DND-41 (cell line): ENCODE measurements at regions not wholly inside any gene's neighbourhood (a gene's known extent, or its start where the extent isn't known, plus 50 kb on each side); places are given as distances from the start of the nearest gene placed in this dataset.

Source experiments
- ATAC-seq: fragments of 200-7000 bp; cut with Tn5 transposase; 3 replicates; pipeline ENCODE4 v1.9.1; 2021; ENCODE audit warnings: low read depth; ENCODE audit not compliant: insufficient read depth
- DNase-seq: peaks from one replicate; pipeline ENCODE4 v3.0.0-alpha.2; 2020
- H2AFZ ChIP-seq: 2 replicates; pipeline ENCODE4 v1.6.0; 2012; ENCODE audit warnings: low read depth, low read length
- H3K27ac ChIP-seq: 2 replicates; pipeline ENCODE4 v1.5.1; 2012; ENCODE audit warnings: low read length, inconsistent platforms
- H3K27me3 ChIP-seq: fragments of 200-600 bp; sonication (generic); 2 replicates; pipeline ENCODE4 v1.6.0; 2012; ENCODE audit warnings: low read length, mild to moderate bottlenecking, inconsistent platforms; ENCODE audit not compliant: insufficient read depth, poor library complexity
- H3K36me3 ChIP-seq: 2 replicates; pipeline ENCODE4 v1.5.1; 2012; ENCODE audit warnings: low read length, inconsistent platforms; ENCODE audit not compliant: insufficient read depth
- H3K4me1 ChIP-seq: 2 replicates; pipeline ENCODE4 v1.5.1; 2012; ENCODE audit warnings: mild to moderate bottlenecking, low read length; ENCODE audit not compliant: insufficient read depth
- H3K4me2 ChIP-seq: 2 replicates; pipeline ENCODE4 v1.6.0; 2012; ENCODE audit warnings: mild to moderate bottlenecking, moderate library complexity, low read length, inconsistent platforms; ENCODE audit not compliant: insufficient read depth
- H3K4me3 ChIP-seq, 2 experiments: fragments of 200-600 bp in 1 of 2; shearing (Covaris generic) in 1 of 2; 2 replicates each; pipeline ENCODE4 v1.5.1; 2012 to 2016; ENCODE audit warnings: inconsistent platforms in 2 of 2, low read length in 2 of 2, mild to moderate bottlenecking in 2 of 2, low read depth in 1 of 2, moderate library complexity in 1 of 2
- H3K79me2 ChIP-seq: 2 replicates; pipeline ENCODE4 v1.6.0; 2012; ENCODE audit warnings: low read length, inconsistent platforms; ENCODE audit not compliant: insufficient read depth
- H3K9ac ChIP-seq: 2 replicates; pipeline ENCODE4 v1.6.0; 2012; ENCODE audit warnings: low read depth, mild to moderate bottlenecking, inconsistent platforms, low read length, moderate library complexity
- H3K9me3 ChIP-seq: 2 replicates; pipeline ENCODE4 v1.5.1; 2012; ENCODE audit warnings: low read length, moderate library complexity, mild to moderate bottlenecking, inconsistent platforms; ENCODE audit not compliant: insufficient read depth, severe bottlenecking
- H4K20me1 ChIP-seq: 2 replicates; pipeline ENCODE4 v1.6.0; 2012; ENCODE audit warnings: low read length; ENCODE audit not compliant: insufficient read depth
- CTCF ChIP-seq: IDR thresholded peaks from 2 replicates; pipeline ENCODE4 v1.5.1; 2012; ENCODE audit warnings: borderline replicate concordance, low read length, moderate library complexity, mild to moderate bottlenecking; ENCODE audit not compliant: poor library complexity, severe bottlenecking; ENCODE audit errors: extremely low read depth
- EZH2 ChIP-seq: IDR thresholded peaks from 3 replicates; pipeline ENCODE4 v1.6.1; 2012; ENCODE audit warnings: borderline replicate concordance, low read depth, mild to moderate bottlenecking, moderate library complexity, low read length, inconsistent platforms; ENCODE audit not compliant: severe bottlenecking

GRCh38 chr9:18275313-18275990, 198.5 kb upstream of the ADAMTSL1 start:
- no peak for ATAC-seq
- no peak overlapping the region for H3K27ac ChIP-seq

GRCh38 chr9:18281291-18281690, 192.7 kb upstream of the ADAMTSL1 start:
- Histone ChIP-seq H3K4me1 (no peaks in the 10 kb centered on the region), H4K20me1 (no peaks in the 10 kb centered on the region), H2AFZ (no peak overlapping the region), H3K9ac (no peak overlapping the region), H3K4me2 (no peak overlapping the region), H3K9me3 (no peaks in the 10 kb centered on the region), H3K27me3 (no peaks in the 10 kb centered on the region), H3K27ac (no peak overlapping the region), H3K79me2 (no peaks in the 10 kb centered on the region), H3K4me3 (no peak overlapping the region), H3K36me3 (no peaks in the 10 kb centered on the region)
- TF ChIP-seq CTCF (no peak), EZH2 (no peak)
- ATAC-seq (no peak), DNase-seq (no peak)

More at GRCh38 chr9:18275313-18275990, 198.5 kb upstream of the ADAMTSL1 start:
- no peaks in the 10 kb centered on the region for H4K20me1 ChIP-seq
- no peaks in the 10 kb centered on the region for H3K9me3 ChIP-seq
- no peak overlapping the region for H2AFZ ChIP-seq
- H3K4me3 ChIP-seq, result no peak overlapping the region
- no peak overlapping the region for H3K9ac ChIP-seq
- no peak for TF ChIP-seq CTCF
- no peak for TF ChIP-seq EZH2
- H3K27me3 ChIP-seq, result no peaks in the 10 kb centered on the region
- no peak overlapping the region for H3K4me2 ChIP-seq
- no peaks in the 10 kb centered on the region for H3K4me1 ChIP-seq
- no peaks in the 10 kb centered on the region for H3K36me3 ChIP-seq
- H3K79me2 ChIP-seq, result no peaks in the 10 kb centered on the region
- no peak for DNase-seq

GRCh38 chr9:18294229-18294628, 179.7 kb upstream of the ADAMTSL1 start:
- H2AFZ ChIP-seq, result no peak overlapping the region
- TF ChIP-seq CTCF (no peak), EZH2 (no peak)
- no peak for ATAC-seq

GRCh38 chr9:18296702-18297055, 177.3 kb upstream of the ADAMTSL1 start:
- no peak overlapping the region for H3K4me2 ChIP-seq
- TF ChIP-seq EZH2, result no peak
- TF ChIP-seq CTCF, result no peak

More at GRCh38 chr9:18294229-18294628, 179.7 kb upstream of the ADAMTSL1 start:
- Histone ChIP-seq H3K79me2 (no peaks in the 10 kb centered on the region), H3K36me3 (no peaks in the 10 kb centered on the region), H3K27ac (no peak overlapping the region), H3K9ac (no peak overlapping the region), H3K9me3 (no peaks in the 10 kb centered on the region), H3K4me3 (no peak overlapping the region), H3K27me3 (no peaks in the 10 kb centered on the region), H3K4me1 (no peaks in the 10 kb centered on the region), H3K4me2 (no peak overlapping the region), H4K20me1 (no peaks in the 10 kb centered on the region)
- no peak for DNase-seq

More at GRCh38 chr9:18296702-18297055, 177.3 kb upstream of the ADAMTSL1 start:
- no peaks in the 10 kb centered on the region for H3K79me2 ChIP-seq
- no peak overlapping the region for H2AFZ ChIP-seq
- no peak for ATAC-seq
- H3K9me3 ChIP-seq, result no peaks in the 10 kb centered on the region
- no peak for DNase-seq
- no peak overlapping the region for H3K4me3 ChIP-seq
- H3K9ac ChIP-seq, result no peak overlapping the region
- no peaks in the 10 kb centered on the region for H3K36me3 ChIP-seq
- no peaks in the 10 kb centered on the region for H4K20me1 ChIP-seq
- H3K4me1 ChIP-seq, result no peaks in the 10 kb centered on the region
- H3K27me3 ChIP-seq, result no peaks in the 10 kb centered on the region
- no peak overlapping the region for H3K27ac ChIP-seq
